ENCODE measurements at regions not wholly inside any gene's neighbourhood (a gene's known extent, or its start where the extent isn't known, plus 50 kb on each side); places are given as distances from the start of the nearest gene placed in this dataset.

GRCh38 chr13:58611117-58611516, 979.6 kb downstream of the PCDH17 start:
- Histone ChIP-seq H3K4me3 (ENCODE audit: low read depth in 1 of 3, low read length in 3 of 3) (no peak overlapping the region), H3K36me3 (ENCODE audit: control insufficient read depth in 4 of 4, insufficient read depth in 3 of 4, low read depth in 1 of 4, low read length in 3 of 4) (no peaks in the 10 kb centered on the region), H3K4me1 (ENCODE audit: control insufficient read depth in 4 of 4, insufficient read depth in 4 of 4, low read length in 3 of 4) (no peaks in the 10 kb centered on the region), H3K9me3 (ENCODE audit: control insufficient read depth in 4 of 4, low read length in 3 of 4) (no peaks in the 10 kb centered on the region), H3K27me3 (ENCODE audit: control insufficient read depth in 4 of 4, insufficient read depth in 4 of 4, low read length in 3 of 4) (no peaks in the 10 kb centered on the region), H3K9ac (ENCODE audit: low read depth in 1 of 2, low read length in 2 of 2) (no peak overlapping the region), H3K27ac (ENCODE audit: low read depth in 1 of 2, low read length in 2 of 2) (no peak overlapping the region)
- WGBS, result 93% methylated on average over 11 of the region's 11 CpGs
- no peak for DNase-seq (ENCODE audit: low spot score)
- TF ChIP-seq ZBTB33 (IDR thresholded peaks at IDR 0.05) (no peak), GABPA (IDR thresholded peaks at IDR 0.05 in 1 of 2, conservative IDR thresholded peaks at IDR 0.05 in 1 of 2) (no peak), JUND (IDR thresholded peaks at IDR 0.05) (no peak), RXRA (IDR thresholded peaks at IDR 0.05) (no peak), SP1 (IDR thresholded peaks at IDR 0.05) (no peak), RAD21 (IDR thresholded peaks at IDR 0.05) (no peak), REST (IDR thresholded peaks at IDR 0.05) (no peak), ATF3 (IDR thresholded peaks at IDR 0.05) (no peak), MAX (IDR thresholded peaks at IDR 0.05) (no peak), EGR1 (IDR thresholded peaks at IDR 0.05; ENCODE audit: low read depth in 2 of 2) (no peak), FOXA1 (IDR thresholded peaks at IDR 0.05) (no peak)

- Histone ChIP-seq H3K9ac (ENCODE audit: low read depth in 1 of 2, low read length in 2 of 2) (no peak overlapping the region), H3K36me3 (ENCODE audit: control insufficient read depth in 4 of 4, insufficient read depth in 3 of 4, low read depth in 1 of 4, low read length in 3 of 4) (no peaks in the 10 kb centered on the region), H3K4me3 (ENCODE audit: low read depth in 1 of 3, low read length in 3 of 3) (no peak overlapping the region), H3K27ac (ENCODE audit: low read depth in 1 of 2, low read length in 2 of 2) (no peak overlapping the region), H3K9me3 (ENCODE audit: control insufficient read depth in 4 of 4, low read length in 3 of 4) (no peaks in the 10 kb centered on the region), H3K27me3 (ENCODE audit: control insufficient read depth in 4 of 4, insufficient read depth in 4 of 4, low read length in 3 of 4) (peaks cover 0 to 3% (median 0%) of the 10 kb centered on the region in 4 donors), H3K4me1 (ENCODE audit: control insufficient read depth in 4 of 4, insufficient read depth in 4 of 4, low read length in 3 of 4) (no peaks in the 10 kb centered on the region)
- 83% methylated on average over 3 of the region's 3 CpGs for WGBS
- DNase-seq (ENCODE audit: low spot score), result no peak
- no peak for TF ChIP-seq FOXA1 (IDR thresholded peaks at IDR 0.05)
- TF ChIP-seq JUND (IDR thresholded peaks at IDR 0.05), result no peak
- TF ChIP-seq REST (IDR thresholded peaks at IDR 0.05), result no peak
- TF ChIP-seq RAD21 (IDR thresholded peaks at IDR 0.05), result no peak
- no peak for TF ChIP-seq ATF3 (IDR thresholded peaks at IDR 0.05)
- no peak for TF ChIP-seq CTCF (IDR thresholded peaks at IDR 0.05; ENCODE audit: low read depth, low read length, missing input control)
- TF ChIP-seq TAF1 (conservative IDR thresholded peaks at IDR 0.05), result no peak
- TF ChIP-seq ZBTB33 (IDR thresholded peaks at IDR 0.05), result no peak
- TF ChIP-seq NR2F2 (IDR thresholded peaks at IDR 0.05), result no peak
- TF ChIP-seq FOXA2 (IDR thresholded peaks at IDR 0.05), result no peak
Observed at GRCh38 chr13:58617880-58618665, 986.5 kb downstream of the PCDH17 start.
